Ovary (tissue), 7 donors: ENCODE measurements at regions not wholly inside any gene's neighbourhood (a gene's known extent, or its start where the extent isn't known, plus 50 kb on each side); places are given as distances from the start of the nearest gene placed in this dataset.

Experiments used
- DNase-seq, 5 donors: peaks; one replicate each; pipeline ENCODE4 v3.0.0-alpha.2; 2019 to 2020
- H3K27ac ChIP-seq, 2 donors: fragments of 200-600 bp; one replicate each; pipeline versions ENCODE4 v1.5.1 to v1.8.0; 2019 to 2022
- H3K27me3 ChIP-seq: fragments of 200-600 bp; one replicate; pipeline ENCODE4 v1.8.0; 2022
- H3K36me3 ChIP-seq: fragments of 200-600 bp; sonication (generic); one replicate; pipeline ENCODE4 v1.5.1; 2019
- H3K4me1 ChIP-seq: one replicate; pipeline ENCODE4 v1.8.1; 2013; ENCODE audit warnings: mild to moderate bottlenecking, moderate library complexity; ENCODE audit not compliant: insufficient read depth
- H3K4me3 ChIP-seq: fragments of 200-600 bp; sonication (generic); one replicate; pipeline ENCODE4 v1.5.1; 2017
- H3K9me3 ChIP-seq, 2 donors: fragments of 200-600 bp in 1 of 2; sonication (generic) in 1 of 2; one replicate each; pipeline versions ENCODE4 v1.5.1 to v1.8.1; 2013 to 2019; ENCODE audit warnings: mild to moderate bottlenecking in 1 of 2, moderate library complexity in 1 of 2
- CTCF ChIP-seq, 3 donors: fragments of 450-650 bp in 2 of 3; fragments of 200-600 bp in 1 of 3; IDR thresholded peaks; one replicate each; pipeline versions ENCODE4 v1.5.1 to v1.8.0; 2016 to 2022; ENCODE audit warnings: antibody characterized with exemption in 3 of 3, mild to moderate bottlenecking in 1 of 3
- EP300 ChIP-seq: sonication (generic); formaldehyde crosslinking; IDR thresholded peaks from one replicate; pipeline ENCODE4 v1.6.1; 2017; ENCODE audit warnings: antibody characterized with exemption
- POLR2A ChIP-seq: fragments of 450-650 bp; IDR thresholded peaks from one replicate; pipeline ENCODE4 v1.6.1; 2017; ENCODE audit warnings: antibody characterized with exemption, mild to moderate bottlenecking, moderate library complexity
- WGBS, 3 donors: extraction: QIAGEN DNeasy Blood & Tissue Kit in 1 of 3; methylation state at CpG; one replicate each; pipeline versions ENCODE4 v1.1.5 to v1.1.7; 2013 to 2017; 5-methylcytosine and 5-hydroxymethylcytosine counted together
- intact Hi-C, 4 donors: fragments of 100-400 bp; cut with DNase I; formaldehyde crosslinking; loops; one replicate each; pipeline versions ENCODE4 v1.11.0 to v1.15.1; 2022 to 2023
- donor health status: DM: no; HTN: no; CAD: no; lungs with moderate emphysema.
- donor health status: DM: no; HTN: no; CAD: no.
- donor health status: Bipolar disorder and iron deficiency.
- donor health status: DM: no; HTN: no; CAD: no.
- donor health status: DM: yes; HTN: yes; CAD: no.

- Histone ChIP-seq H3K4me3 (no peak overlapping the region), H3K4me1 (no peaks in the 10 kb centered on the region), H3K27me3 (no peaks in the 10 kb centered on the region), H3K36me3 (no peaks in the 10 kb centered on the region), H3K27ac (no peak overlapping the region), H3K9me3 (no peaks in the 10 kb centered on the region)
- TF ChIP-seq CTCF (IDR thresholded peaks at IDR 0.05) (no peak), POLR2A (no peak), EP300 (no peak)
- no peak for DNase-seq
- 72 to 79% (median 78%) methylated on average over 3 of the region's 3 CpGs for WGBS, 3 donors
- intact Hi-C loops: no loop called here
Measured at GRCh38 chr18:61189376-61189775, 143.9 kb upstream of the CDH20 start.

GRCh38 chr18:61194726-61195125, 138.5 kb upstream of the CDH20 start:
- intact Hi-C loops: no loop called here
- Histone ChIP-seq H3K4me1 (no peaks in the 10 kb centered on the region), H3K36me3 (no peaks in the 10 kb centered on the region), H3K4me3 (no peak overlapping the region), H3K9me3 (no peaks in the 10 kb centered on the region), H3K27me3 (no peaks in the 10 kb centered on the region), H3K27ac (no peak overlapping the region)
- TF ChIP-seq POLR2A: no peak
- TF ChIP-seq CTCF (IDR thresholded peaks at IDR 0.05): no peak
- TF ChIP-seq EP300: no peak
- DNase-seq: no peak
- 45 to 58% (median 54%) methylated on average over 4 of the region's 4 CpGs for WGBS, 3 donors

- Histone ChIP-seq H3K36me3 (no peaks in the 10 kb centered on the region), H3K27me3 (no peaks in the 10 kb centered on the region), H3K4me3 (no peak overlapping the region), H3K9me3 (no peaks in the 10 kb centered on the region), H3K4me1 (no peaks in the 10 kb centered on the region), H3K27ac (no peak overlapping the region)
- DNase-seq: no peak
- 78 to 84% (median 82%) methylated on average over 4 of the region's 4 CpGs for WGBS, 3 donors
- intact Hi-C loops: no loop called here
- no peak for TF ChIP-seq POLR2A
- no peak for TF ChIP-seq EP300
- no peak for TF ChIP-seq CTCF (IDR thresholded peaks at IDR 0.05)
Measured at GRCh38 chr18:61196750-61197149, 136.5 kb upstream of the CDH20 start.

GRCh38 chr18:61198486-61198885, 134.7 kb upstream of the CDH20 start:
- Histone ChIP-seq H3K27me3 (no peaks in the 10 kb centered on the region), H3K9me3 (no peaks in the 10 kb centered on the region), H3K27ac (no peak overlapping the region), H3K4me1 (no peaks in the 10 kb centered on the region), H3K36me3 (no peaks in the 10 kb centered on the region), H3K4me3 (no peak overlapping the region)
- no peak for TF ChIP-seq EP300
- TF ChIP-seq CTCF (IDR thresholded peaks at IDR 0.05): no peak
- TF ChIP-seq POLR2A: no peak
- intact Hi-C loops: no loop called here
- no peak for DNase-seq
